KMS-11 (cell line): ENCODE measurements at regions not wholly inside any gene's neighbourhood (a gene's known extent, or its start where the extent isn't known, plus 50 kb on each side); places are given as distances from the start of the nearest gene placed in this dataset.

Source experiments
- H2AFZ ChIP-seq: fragments of 200-600 bp; sonication (generic); 2 replicates; pipeline ENCODE4 v1.6.1; 2016; ENCODE audit warnings: antibody characterized with exemption, mixed run types, low read depth
- H3K27ac ChIP-seq: fragments of 200-600 bp; sonication (generic); 2 replicates; pipeline ENCODE4 v1.6.1; 2016; ENCODE audit warnings: mild to moderate bottlenecking, mixed run types
- H3K27me3 ChIP-seq: fragments of 200-600 bp; sonication (generic); 2 replicates; pipeline ENCODE4 v1.6.1; 2017; ENCODE audit warnings: mild to moderate bottlenecking, low read depth, mixed run types, moderate library complexity; ENCODE audit not compliant: insufficient read depth
- H3K36me3 ChIP-seq: fragments of 200-600 bp; sonication (generic); 2 replicates; pipeline ENCODE4 v1.6.1; 2017; ENCODE audit warnings: mild to moderate bottlenecking, mixed run types; ENCODE audit not compliant: insufficient read depth
- H3K4me1 ChIP-seq: fragments of 200-600 bp; sonication (generic); 2 replicates; pipeline ENCODE4 v1.6.1; 2016; ENCODE audit warnings: mild to moderate bottlenecking, low read depth, mixed run types; ENCODE audit not compliant: poor library complexity, severe bottlenecking
- H3K4me2 ChIP-seq: fragments of 200-600 bp; sonication (generic); 2 replicates; pipeline ENCODE4 v1.7.0; 2016; ENCODE audit warnings: mild to moderate bottlenecking, mixed run types
- H3K4me3 ChIP-seq: fragments of 200-600 bp; sonication (generic); IDR thresholded peaks from 2 replicates; pipeline ENCODE4 v1.6.1; 2017; ENCODE audit warnings: low read depth, low read length, mixed read lengths; ENCODE audit not compliant: insufficient read depth
- H3K79me2 ChIP-seq: fragments of 200-600 bp; sonication (generic); 2 replicates; pipeline ENCODE4 v1.6.1; 2016; ENCODE audit warnings: low read depth, mixed run types; ENCODE audit not compliant: insufficient read depth
- H3K9ac ChIP-seq: fragments of 200-600 bp; sonication (generic); 2 replicates; pipeline ENCODE4 v1.6.1; 2016; ENCODE audit warnings: mild to moderate bottlenecking, mixed run types
- H4K20me1 ChIP-seq: fragments of 200-600 bp; sonication (generic); 2 replicates; pipeline ENCODE4 v1.6.1; 2016; ENCODE audit warnings: mild to moderate bottlenecking, mixed run types; ENCODE audit not compliant: insufficient read depth
- CTCF ChIP-seq: fragments of 200-600 bp; sonication (generic); conservative IDR thresholded peaks from 2 replicates; pipeline ENCODE4 v1.6.1; 2017; ENCODE audit warnings: low read depth, mild to moderate bottlenecking, antibody characterized with exemption, low read length, moderate library complexity, mixed read lengths

GRCh38 chr13:111528513-111528912 is 208.1 kb downstream of the TEX29 start:
- no peaks in the 10 kb centered on the region for H4K20me1 ChIP-seq
- H3K36me3 ChIP-seq: no peaks in the 10 kb centered on the region
- no peak overlapping the region for H2AFZ ChIP-seq
- TF ChIP-seq CTCF: no peak
- no peak overlapping the region for H3K9ac ChIP-seq
- no peak overlapping the region for H3K4me3 ChIP-seq
- no peaks in the 10 kb centered on the region for H3K27me3 ChIP-seq
- H3K4me2 ChIP-seq: no peak overlapping the region
- H3K4me1 ChIP-seq: no peaks in the 10 kb centered on the region
- H3K27ac ChIP-seq: no peak overlapping the region
- H3K79me2 ChIP-seq: no peaks in the 10 kb centered on the region

- Histone ChIP-seq H2AFZ (no peak overlapping the region), H3K4me2 (no peak overlapping the region), H3K79me2 (no peaks in the 10 kb centered on the region), H3K4me3 (no peak overlapping the region), H3K36me3 (no peaks in the 10 kb centered on the region), H3K4me1 (no peaks in the 10 kb centered on the region), H3K9ac (no peak overlapping the region), H3K27ac (no peak overlapping the region), H4K20me1 (no peaks in the 10 kb centered on the region), H3K27me3 (no peaks in the 10 kb centered on the region)
- TF ChIP-seq CTCF: no peak
Measured at GRCh38 chr13:111530137-111530870, 209.9 kb downstream of the TEX29 start.

- no peak overlapping the region for H3K27ac ChIP-seq
- H3K4me1 ChIP-seq: no peaks in the 10 kb centered on the region
- TF ChIP-seq CTCF: no peak
- no peak overlapping the region for H3K4me3 ChIP-seq
- no peak overlapping the region for H3K9ac ChIP-seq
- no peaks in the 10 kb centered on the region for H3K27me3 ChIP-seq
- H3K36me3 ChIP-seq: no peaks in the 10 kb centered on the region
- no peaks in the 10 kb centered on the region for H4K20me1 ChIP-seq
- no peak overlapping the region for H3K4me2 ChIP-seq
- no peaks in the 10 kb centered on the region for H3K79me2 ChIP-seq
- H2AFZ ChIP-seq: no peak overlapping the region
Measured at GRCh38 chr13:111531505-111531904, 211.1 kb downstream of the TEX29 start.

GRCh38 chr13:111532111-111532510 is 211.7 kb downstream of the TEX29 start:
- H3K9ac ChIP-seq: no peak overlapping the region
- H3K4me2 ChIP-seq: no peak overlapping the region
- H3K4me3 ChIP-seq: no peak overlapping the region
- no peak overlapping the region for H2AFZ ChIP-seq
- TF ChIP-seq CTCF: no peak
- H3K4me1 ChIP-seq: no peaks in the 10 kb centered on the region
- H3K27me3 ChIP-seq: no peaks in the 10 kb centered on the region
- H3K27ac ChIP-seq: no peak overlapping the region
- no peaks in the 10 kb centered on the region for H4K20me1 ChIP-seq
- no peaks in the 10 kb centered on the region for H3K79me2 ChIP-seq
- no peaks in the 10 kb centered on the region for H3K36me3 ChIP-seq
